ENCODE measurements at regions not wholly inside any gene's neighbourhood (a gene's known extent, or its start where the extent isn't known, plus 50 kb on each side); places are given as distances from the start of the nearest gene placed in this dataset.

GRCh38 chr5:7220156-7220555 lies 175.8 kb upstream of the ADCY2 start:
- no peak for TF ChIP-seq POLR2AphosphoS5 (IDR thresholded peaks at IDR 0.05; ENCODE audit: low read depth, low read length)
- no peak for TF ChIP-seq POLR2A (IDR thresholded peaks at IDR 0.05; ENCODE audit: low read depth, low read length)
- no peak for TF ChIP-seq TAF1 (IDR thresholded peaks at IDR 0.05; ENCODE audit: borderline replicate concordance, low read depth, low read length)

All from GM12892 (cell line).